ENCODE measurements at regions not wholly inside any gene's neighbourhood (a gene's known extent, or its start where the extent isn't known, plus 50 kb on each side); places are given as distances from the start of the nearest gene placed in this dataset.

GRCh38 chr5:82403026-82403425, 124.9 kb upstream of the RPS23 start:
- in situ Hi-C loops (cut with MboI; ENCODE audit: low pct_unique_long_range_greater_than_20kb, low sequenced_read_pairs, unreplicated experiment) = no loop called here
- DNase-seq (ENCODE audit: low spot score) = no peak
- TF ChIP-seq CTCF (IDR thresholded peaks at IDR 0.05; ENCODE audit: extremely low read depth, insufficient read depth, missing control alignments) = no peak

- TF ChIP-seq CTCF (IDR thresholded peaks at IDR 0.05; ENCODE audit: extremely low read depth, insufficient read depth, missing control alignments) = no peak
- no peak for DNase-seq (ENCODE audit: low spot score)
- in situ Hi-C loops (cut with MboI; ENCODE audit: low pct_unique_long_range_greater_than_20kb, low sequenced_read_pairs, unreplicated experiment) = no loop called here
These were observed 121.0 kb upstream of the RPS23 start for GRCh38 chr5:82399111-82399510.

- in situ Hi-C loops (cut with MboI; ENCODE audit: low pct_unique_long_range_greater_than_20kb, low sequenced_read_pairs, unreplicated experiment) = no loop called here
- no peak for TF ChIP-seq CTCF (IDR thresholded peaks at IDR 0.05; ENCODE audit: extremely low read depth, insufficient read depth, missing control alignments)
- DNase-seq (ENCODE audit: low spot score) = no peak
These were observed 119.7 kb upstream of the RPS23 start for GRCh38 chr5:82397741-82398320.

GRCh38 chr5:82396871-82397514, 118.8 kb upstream of the RPS23 start:
- no peak for DNase-seq (ENCODE audit: low spot score)
- in situ Hi-C loops (cut with MboI; ENCODE audit: low pct_unique_long_range_greater_than_20kb, low sequenced_read_pairs, unreplicated experiment) = no loop called here
- no peak for TF ChIP-seq CTCF (IDR thresholded peaks at IDR 0.05; ENCODE audit: extremely low read depth, insufficient read depth, missing control alignments)

- in situ Hi-C loops (cut with MboI; ENCODE audit: low pct_unique_long_range_greater_than_20kb, low sequenced_read_pairs, unreplicated experiment) = no loop called here
- no peak for DNase-seq (ENCODE audit: low spot score)
- no peak for TF ChIP-seq CTCF (IDR thresholded peaks at IDR 0.05; ENCODE audit: extremely low read depth, insufficient read depth, missing control alignments)
These were observed 118.2 kb upstream of the RPS23 start for GRCh38 chr5:82396396-82396795.

GRCh38 chr5:82393951-82394350, 115.8 kb upstream of the RPS23 start:
- DNase-seq (ENCODE audit: low spot score) = no peak
- in situ Hi-C loops (cut with MboI; ENCODE audit: low pct_unique_long_range_greater_than_20kb, low sequenced_read_pairs, unreplicated experiment) = no loop called here
- no peak for TF ChIP-seq CTCF (IDR thresholded peaks at IDR 0.05; ENCODE audit: extremely low read depth, insufficient read depth, missing control alignments)
